22Rv1 (cell line): ENCODE measurements at regions not wholly inside any gene's neighbourhood (a gene's known extent, or its start where the extent isn't known, plus 50 kb on each side); places are given as distances from the start of the nearest gene placed in this dataset.

Experiments
- ZFX ChIP-seq: fragments of 450-650 bp; IDR thresholded peaks from 2 replicates; pipeline ENCODE4 v1.6.1; 2017; ENCODE audit warnings: antibody characterized with exemption, borderline replicate concordance
- TF ChIP-seq, protein P1 (sequence below): fragments of 450-650 bp; IDR thresholded peaks from 2 replicates; pipeline ENCODE4 v1.5.1; 2017; ENCODE audit warnings: mild to moderate bottlenecking

DNA sequence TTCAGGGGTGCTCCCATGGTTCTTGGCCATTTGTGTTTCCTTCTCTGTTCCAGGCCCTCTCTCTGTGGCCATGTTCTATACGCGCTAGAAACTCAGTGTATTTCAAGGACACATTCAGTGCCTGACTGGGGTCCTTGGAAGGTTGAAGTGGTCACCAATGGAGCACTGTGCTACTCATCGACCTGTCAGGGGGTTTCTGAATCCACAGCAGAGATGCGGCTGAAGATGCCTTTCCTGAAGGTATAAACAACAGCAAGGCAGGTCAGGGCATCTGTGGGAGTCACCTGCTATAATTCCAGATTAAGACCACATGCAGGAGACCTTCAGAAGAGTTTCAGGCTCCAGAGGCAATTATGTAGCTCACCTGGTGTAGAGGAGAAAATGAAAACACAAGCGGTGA, 86.8 kb upstream of the MGMT start:
- TF ChIP-seq, protein P1, sequence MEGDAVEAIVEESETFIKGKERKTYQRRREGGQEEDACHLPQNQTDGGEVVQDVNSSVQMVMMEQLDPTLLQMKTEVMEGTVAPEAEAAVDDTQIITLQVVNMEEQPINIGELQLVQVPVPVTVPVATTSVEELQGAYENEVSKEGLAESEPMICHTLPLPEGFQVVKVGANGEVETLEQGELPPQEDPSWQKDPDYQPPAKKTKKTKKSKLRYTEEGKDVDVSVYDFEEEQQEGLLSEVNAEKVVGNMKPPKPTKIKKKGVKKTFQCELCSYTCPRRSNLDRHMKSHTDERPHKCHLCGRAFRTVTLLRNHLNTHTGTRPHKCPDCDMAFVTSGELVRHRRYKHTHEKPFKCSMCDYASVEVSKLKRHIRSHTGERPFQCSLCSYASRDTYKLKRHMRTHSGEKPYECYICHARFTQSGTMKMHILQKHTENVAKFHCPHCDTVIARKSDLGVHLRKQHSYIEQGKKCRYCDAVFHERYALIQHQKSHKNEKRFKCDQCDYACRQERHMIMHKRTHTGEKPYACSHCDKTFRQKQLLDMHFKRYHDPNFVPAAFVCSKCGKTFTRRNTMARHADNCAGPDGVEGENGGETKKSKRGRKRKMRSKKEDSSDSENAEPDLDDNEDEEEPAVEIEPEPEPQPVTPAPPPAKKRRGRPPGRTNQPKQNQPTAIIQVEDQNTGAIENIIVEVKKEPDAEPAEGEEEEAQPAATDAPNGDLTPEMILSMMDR = no peak
- no peak for TF ChIP-seq ZFX
